ENCODE measurements at regions not wholly inside any gene's neighbourhood (a gene's known extent, or its start where the extent isn't known, plus 50 kb on each side); places are given as distances from the start of the nearest gene placed in this dataset.

- Histone ChIP-seq H3K9ac (no peak overlapping the region), H3K36me3 (replicated peaks in 1 of 2; ENCODE audit: control insufficient read depth in 1 of 2, insufficient read depth in 2 of 2, low read length in 1 of 2) (no peaks in the 10 kb centered on the region), H3K4me1 (ENCODE audit: control insufficient read depth in 1 of 2, insufficient read depth in 2 of 2, low read depth in 1 of 2, low read length in 1 of 2) (no peaks in the 10 kb centered on the region), H3K27ac (ENCODE audit: low read depth in 2 of 2, low read length in 1 of 2) (no peak overlapping the region), H3K4me3 (ENCODE audit: low read depth in 2 of 2, low read length in 1 of 2) (no peak overlapping the region), H2AFZ (ENCODE audit: low read depth) (no peak overlapping the region), H3K79me2 (ENCODE audit: insufficient read depth) (no peaks in the 10 kb centered on the region), H3K4me2 (no peak overlapping the region), H3K9me3 (no peaks in the 10 kb centered on the region), H3K9me2 (no peaks in the 10 kb centered on the region), H3F3A (replicated peaks; ENCODE audit: insufficient read depth) (no peaks in the 10 kb centered on the region), H4K20me1 (ENCODE audit: insufficient read depth) (no peaks in the 10 kb centered on the region), H3K27me3 (ENCODE audit: insufficient read depth) (no peaks in the 10 kb centered on the region)
- ChIA-PET POLR2A (no interaction called here), CTCF (no interaction called here)
- WGBS (ENCODE audit: low lambda C conversion rate), result 0% methylated on average over 1 of the region's 2 CpGs
- DNase-seq, result no peak
- no peak for TF ChIP-seq FOXM1 (IDR thresholded peaks at IDR 0.05; ENCODE audit: low read depth)
- TF ChIP-seq MEF2A (IDR thresholded peaks at IDR 0.05; ENCODE audit: borderline replicate concordance, low read depth), result no peak
- TF ChIP-seq IRF3 (IDR thresholded peaks at IDR 0.05; ENCODE audit: low read depth, low read length), result no peak
- no peak for TF ChIP-seq EZH2phosphoT487 (IDR thresholded peaks at IDR 0.05; ENCODE audit: borderline replicate concordance, low read depth)
- TF ChIP-seq GABPA (IDR thresholded peaks at IDR 0.05; ENCODE audit: low read depth), result no peak
- no peak for TF ChIP-seq REST (IDR thresholded peaks at IDR 0.05; ENCODE audit: low read depth, low read length)
- no peak for TF ChIP-seq MAX (IDR thresholded peaks at IDR 0.05; ENCODE audit: low read depth)
- no peak for TF ChIP-seq JUND (IDR thresholded peaks at IDR 0.05)
- no peak for TF ChIP-seq RAD21 (IDR thresholded peaks at IDR 0.05; ENCODE audit: low read length)
- TF ChIP-seq MXI1 (IDR thresholded peaks at IDR 0.05; ENCODE audit: low read depth, low read length), result no peak
- no peak for TF ChIP-seq NFIC (IDR thresholded peaks at IDR 0.05; ENCODE audit: borderline replicate concordance)
- no peak for TF ChIP-seq FOXJ3 (CRISPR knock-in tag; IDR thresholded peaks at IDR 0.05)
- no peak for TF ChIP-seq GATA2 (CRISPR knock-in tag; IDR thresholded peaks at IDR 0.05)
- no peak for TF ChIP-seq RCOR1 (IDR thresholded peaks at IDR 0.05; ENCODE audit: low read length)
- TF ChIP-seq FOSL2 (IDR thresholded peaks at IDR 0.05; ENCODE audit: borderline replicate concordance, low read depth), result no peak
- TF ChIP-seq ELF1 (IDR thresholded peaks at IDR 0.05), result no peak
Measured at GRCh38 chr3:166367947-166368533, 530.8 kb upstream of the BCHE start.
